ENCODE measurements at regions not wholly inside any gene's neighbourhood (a gene's known extent, or its start where the extent isn't known, plus 50 kb on each side); places are given as distances from the start of the nearest gene placed in this dataset.

GRCh38 chr20:48076747-48077146, 291.5 kb upstream of the SULF2 start:
- no CpG with 5 or more reads among the region's 6 CpGs for WGBS (ENCODE audit: extremely low coverage, insufficient coverage, insufficient read length)
- no peak overlapping the region for H2BK12ac ChIP-seq (ENCODE audit: low read length)
- H2BK5ac ChIP-seq (ENCODE audit: low read depth, low read length, poor library complexity) = no peak overlapping the region
- no peak overlapping the region for H3K18ac ChIP-seq (ENCODE audit: low read length)
- no peak overlapping the region for H2AK5ac ChIP-seq (ENCODE audit: low read length)
- H3K23ac ChIP-seq (ENCODE audit: low read length) = no peak overlapping the region
- no peak overlapping the region for H4K8ac ChIP-seq (ENCODE audit: low read depth, low read length)
- H3K4me3 ChIP-seq (ENCODE audit: low read depth, low read length) = no peak overlapping the region
- H3K9me3 ChIP-seq (ENCODE audit: insufficient read depth, low read depth, low read length) = no peaks in the 10 kb centered on the region
- H3K4me2 ChIP-seq (ENCODE audit: low read length) = no peak overlapping the region
- no peaks in the 10 kb centered on the region for H3K79me1 ChIP-seq (ENCODE audit: low read length)
- no peaks in the 10 kb centered on the region for H3K79me2 ChIP-seq (ENCODE audit: control insufficient read depth, insufficient read depth, low read length, poor library complexity)
- no peak overlapping the region for H2AFZ ChIP-seq (ENCODE audit: insufficient read depth, low read length, poor library complexity)
- no peak overlapping the region for H3K14ac ChIP-seq (ENCODE audit: low read length)
- no peaks in the 10 kb centered on the region for H3K4me1 ChIP-seq (ENCODE audit: control insufficient read depth in 1 of 2, insufficient read depth in 2 of 2, low read length in 2 of 2)
- H2BK120ac ChIP-seq (ENCODE audit: insufficient read depth, low read length, poor library complexity) = no peak overlapping the region
- H3K27me3 ChIP-seq (ENCODE audit: insufficient read depth, low read length) = no peaks in the 10 kb centered on the region
- H3K36me3 ChIP-seq (ENCODE audit: control insufficient read depth in 1 of 2, insufficient read depth in 2 of 2, low read length in 2 of 2) = no peaks in the 10 kb centered on the region
- no peak overlapping the region for H3K4ac ChIP-seq (ENCODE audit: low read depth, low read length)
- no peak overlapping the region for H4K12ac ChIP-seq (ENCODE audit: low read depth, low read length)
- H3K27ac ChIP-seq (ENCODE audit: low read depth, low read length) = no peak overlapping the region
- H3K9ac ChIP-seq (ENCODE audit: low read length) = no peak overlapping the region
- no peak overlapping the region for H4K91ac ChIP-seq (ENCODE audit: low read depth, low read length)
- no peak for DNase-seq

- DNase-seq = no peak
- no peak overlapping the region for H3K27ac ChIP-seq (ENCODE audit: low read depth, low read length)
- H3K79me1 ChIP-seq (ENCODE audit: low read length) = no peaks in the 10 kb centered on the region
- H2BK5ac ChIP-seq (ENCODE audit: low read depth, low read length, poor library complexity) = no peak overlapping the region
- no peak overlapping the region for H4K8ac ChIP-seq (ENCODE audit: low read depth, low read length)
- no peaks in the 10 kb centered on the region for H3K4me1 ChIP-seq (ENCODE audit: control insufficient read depth in 1 of 2, insufficient read depth in 2 of 2, low read length in 2 of 2)
- H3K4ac ChIP-seq (ENCODE audit: low read depth, low read length) = no peak overlapping the region
- no peaks in the 10 kb centered on the region for H3K27me3 ChIP-seq (ENCODE audit: insufficient read depth, low read length)
- no peak overlapping the region for H3K4me3 ChIP-seq (ENCODE audit: low read depth, low read length)
- WGBS (ENCODE audit: extremely low coverage, insufficient coverage, insufficient read length) = no CpG with 5 or more reads among the region's 11 CpGs
- no peak overlapping the region for H2BK12ac ChIP-seq (ENCODE audit: low read length)
- H2AK5ac ChIP-seq (ENCODE audit: low read length) = no peak overlapping the region
- no peak overlapping the region for H3K18ac ChIP-seq (ENCODE audit: low read length)
- no peak overlapping the region for H4K91ac ChIP-seq (ENCODE audit: low read depth, low read length)
- H3K36me3 ChIP-seq (ENCODE audit: control insufficient read depth in 1 of 2, insufficient read depth in 2 of 2, low read length in 2 of 2) = no peaks in the 10 kb centered on the region
- H4K12ac ChIP-seq (ENCODE audit: low read depth, low read length) = no peak overlapping the region
- no peak overlapping the region for H2AFZ ChIP-seq (ENCODE audit: insufficient read depth, low read length, poor library complexity)
- H3K23ac ChIP-seq (ENCODE audit: low read length) = no peak overlapping the region
- no peak overlapping the region for H3K4me2 ChIP-seq (ENCODE audit: low read length)
- H3K9me3 ChIP-seq (ENCODE audit: insufficient read depth, low read depth, low read length) = no peaks in the 10 kb centered on the region
- no peak overlapping the region for H3K14ac ChIP-seq (ENCODE audit: low read length)
- no peak overlapping the region for H3K9ac ChIP-seq (ENCODE audit: low read length)
- H2BK120ac ChIP-seq (ENCODE audit: insufficient read depth, low read length, poor library complexity) = no peak overlapping the region
- no peaks in the 10 kb centered on the region for H3K79me2 ChIP-seq (ENCODE audit: control insufficient read depth, insufficient read depth, low read length, poor library complexity)
Observed at GRCh38 chr20:48076247-48076646, 291.0 kb upstream of the SULF2 start.

- Histone ChIP-seq H3K27ac (ENCODE audit: low read depth, low read length) (no peak overlapping the region), H3K4ac (ENCODE audit: low read depth, low read length) (no peak overlapping the region), H3K9me3 (ENCODE audit: insufficient read depth, low read depth, low read length) (no peaks in the 10 kb centered on the region), H3K4me3 (ENCODE audit: low read depth, low read length) (no peak overlapping the region), H3K27me3 (ENCODE audit: insufficient read depth, low read length) (no peaks in the 10 kb centered on the region), H3K4me1 (ENCODE audit: control insufficient read depth in 1 of 2, insufficient read depth in 2 of 2, low read length in 2 of 2) (no peaks in the 10 kb centered on the region), H4K12ac (ENCODE audit: low read depth, low read length) (no peak overlapping the region), H3K14ac (ENCODE audit: low read length) (no peak overlapping the region), H3K18ac (ENCODE audit: low read length) (no peak overlapping the region), H3K4me2 (ENCODE audit: low read length) (no peak overlapping the region), H2AK5ac (ENCODE audit: low read length) (no peak overlapping the region), H3K9ac (ENCODE audit: low read length) (no peak overlapping the region), H4K8ac (ENCODE audit: low read depth, low read length) (no peak overlapping the region), H3K36me3 (ENCODE audit: control insufficient read depth in 1 of 2, insufficient read depth in 2 of 2, low read length in 2 of 2) (no peaks in the 10 kb centered on the region), H3K79me2 (ENCODE audit: control insufficient read depth, insufficient read depth, low read length, poor library complexity) (no peaks in the 10 kb centered on the region), H2BK5ac (ENCODE audit: low read depth, low read length, poor library complexity) (no peak overlapping the region), H2BK12ac (ENCODE audit: low read length) (no peak overlapping the region), H3K23ac (ENCODE audit: low read length) (no peak overlapping the region), H4K91ac (ENCODE audit: low read depth, low read length) (no peak overlapping the region), H2BK120ac (ENCODE audit: insufficient read depth, low read length, poor library complexity) (no peak overlapping the region), H3K79me1 (ENCODE audit: low read length) (no peaks in the 10 kb centered on the region), H2AFZ (ENCODE audit: insufficient read depth, low read length, poor library complexity) (no peak overlapping the region)
- WGBS (ENCODE audit: extremely low coverage, insufficient coverage, insufficient read length) = no CpG with 5 or more reads among the region's 7 CpGs
- no peak for DNase-seq
Observed at GRCh38 chr20:48075591-48076174, 290.4 kb upstream of the SULF2 start.

- no peaks in the 10 kb centered on the region for H3K79me2 ChIP-seq (ENCODE audit: control insufficient read depth, insufficient read depth, low read length, poor library complexity)
- no peak overlapping the region for H2BK120ac ChIP-seq (ENCODE audit: insufficient read depth, low read length, poor library complexity)
- H3K9me3 ChIP-seq (ENCODE audit: insufficient read depth, low read depth, low read length) = peaks cover 3% of the 10 kb centered on the region
- H2AK5ac ChIP-seq (ENCODE audit: low read length) = no peak overlapping the region
- no peak overlapping the region for H4K8ac ChIP-seq (ENCODE audit: low read depth, low read length)
- H2BK12ac ChIP-seq (ENCODE audit: low read length) = no peak overlapping the region
- no peaks in the 10 kb centered on the region for H3K4me1 ChIP-seq (ENCODE audit: control insufficient read depth in 1 of 2, insufficient read depth in 2 of 2, low read length in 2 of 2)
- H4K12ac ChIP-seq (ENCODE audit: low read depth, low read length) = no peak overlapping the region
- no CpG with 5 or more reads among the region's 5 CpGs for WGBS (ENCODE audit: extremely low coverage, insufficient coverage, insufficient read length)
- H2BK5ac ChIP-seq (ENCODE audit: low read depth, low read length, poor library complexity) = no peak overlapping the region
- no peak overlapping the region for H3K18ac ChIP-seq (ENCODE audit: low read length)
- DNase-seq = no peak
- H3K79me1 ChIP-seq (ENCODE audit: low read length) = no peaks in the 10 kb centered on the region
- no peak overlapping the region for H3K9ac ChIP-seq (ENCODE audit: low read length)
- no peak overlapping the region for H3K4me3 ChIP-seq (ENCODE audit: low read depth, low read length)
- H3K27me3 ChIP-seq (ENCODE audit: insufficient read depth, low read length) = no peaks in the 10 kb centered on the region
- no peak overlapping the region for H4K91ac ChIP-seq (ENCODE audit: low read depth, low read length)
- H3K36me3 ChIP-seq (ENCODE audit: control insufficient read depth in 1 of 2, insufficient read depth in 2 of 2, low read length in 2 of 2) = no peaks in the 10 kb centered on the region
- H3K4ac ChIP-seq (ENCODE audit: low read depth, low read length) = no peak overlapping the region
- no peak overlapping the region for H3K27ac ChIP-seq (ENCODE audit: low read depth, low read length)
- H3K14ac ChIP-seq (ENCODE audit: low read length) = no peak overlapping the region
- no peak overlapping the region for H2AFZ ChIP-seq (ENCODE audit: insufficient read depth, low read length, poor library complexity)
- H3K4me2 ChIP-seq (ENCODE audit: low read length) = no peak overlapping the region
- no peak overlapping the region for H3K23ac ChIP-seq (ENCODE audit: low read length)
Observed at GRCh38 chr20:48070991-48071652, 285.8 kb upstream of the SULF2 start.
